ENCODE measurements at regions not wholly inside any gene's neighbourhood (a gene's known extent, or its start where the extent isn't known, plus 50 kb on each side); places are given as distances from the start of the nearest gene placed in this dataset.
"Not testable (repeated sequence)": the region's sequence is repeated elsewhere in the genome, so short reads cannot be mapped to it uniquely, and the experiment has no call there.

DNA sequence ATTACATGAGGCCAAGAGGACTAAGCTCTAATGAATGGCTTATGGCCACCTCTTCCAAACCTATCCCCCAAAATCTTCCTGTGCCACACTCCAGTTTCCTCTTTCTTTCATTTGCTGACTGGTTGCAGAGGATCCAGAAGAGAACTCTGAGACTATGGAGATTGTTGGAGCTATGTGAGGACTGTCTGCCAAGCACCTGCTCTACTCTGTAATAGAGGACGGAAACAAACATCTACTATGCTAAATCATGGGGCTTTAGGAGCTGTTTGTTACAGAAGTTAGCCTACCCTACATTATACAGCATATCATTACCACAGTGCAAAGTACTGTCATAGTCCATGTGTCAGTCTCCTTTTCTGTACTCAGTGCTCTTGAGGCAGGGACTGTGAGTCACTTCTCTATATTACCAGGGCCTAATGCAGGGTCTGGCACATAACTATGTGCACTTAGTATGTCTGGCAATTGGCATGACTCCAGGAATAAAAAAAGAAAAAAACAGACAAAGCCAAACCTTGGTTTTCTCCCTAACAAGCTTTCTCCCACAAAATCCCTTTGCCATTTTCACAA lies 95.1 kb downstream of the RPAP3 start:
- TF ChIP-seq, protein P1, sequence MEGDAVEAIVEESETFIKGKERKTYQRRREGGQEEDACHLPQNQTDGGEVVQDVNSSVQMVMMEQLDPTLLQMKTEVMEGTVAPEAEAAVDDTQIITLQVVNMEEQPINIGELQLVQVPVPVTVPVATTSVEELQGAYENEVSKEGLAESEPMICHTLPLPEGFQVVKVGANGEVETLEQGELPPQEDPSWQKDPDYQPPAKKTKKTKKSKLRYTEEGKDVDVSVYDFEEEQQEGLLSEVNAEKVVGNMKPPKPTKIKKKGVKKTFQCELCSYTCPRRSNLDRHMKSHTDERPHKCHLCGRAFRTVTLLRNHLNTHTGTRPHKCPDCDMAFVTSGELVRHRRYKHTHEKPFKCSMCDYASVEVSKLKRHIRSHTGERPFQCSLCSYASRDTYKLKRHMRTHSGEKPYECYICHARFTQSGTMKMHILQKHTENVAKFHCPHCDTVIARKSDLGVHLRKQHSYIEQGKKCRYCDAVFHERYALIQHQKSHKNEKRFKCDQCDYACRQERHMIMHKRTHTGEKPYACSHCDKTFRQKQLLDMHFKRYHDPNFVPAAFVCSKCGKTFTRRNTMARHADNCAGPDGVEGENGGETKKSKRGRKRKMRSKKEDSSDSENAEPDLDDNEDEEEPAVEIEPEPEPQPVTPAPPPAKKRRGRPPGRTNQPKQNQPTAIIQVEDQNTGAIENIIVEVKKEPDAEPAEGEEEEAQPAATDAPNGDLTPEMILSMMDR (IDR thresholded peaks at IDR 0.05) = no peak
- H3K4me1 ChIP-seq (ENCODE audit: control insufficient read depth in 1 of 2, low read depth in 2 of 2) = no peaks in the 10 kb centered on the region
- no peak overlapping the region for H3K4me3 ChIP-seq
- ATAC-seq (ENCODE audit: insufficient number of reproducible peaks, low FRiP score, low read depth) = no peak
- no peaks in the 10 kb centered on the region for H3K9me3 ChIP-seq
- H3K27ac ChIP-seq = no peak overlapping the region
- no peaks in the 10 kb centered on the region for H3K36me3 ChIP-seq
- no peaks in the 10 kb centered on the region for H3K27me3 ChIP-seq (replicated peaks; ENCODE audit: insufficient read depth)
- DNase-seq (ENCODE audit: low spot score) = no peak

DNA sequence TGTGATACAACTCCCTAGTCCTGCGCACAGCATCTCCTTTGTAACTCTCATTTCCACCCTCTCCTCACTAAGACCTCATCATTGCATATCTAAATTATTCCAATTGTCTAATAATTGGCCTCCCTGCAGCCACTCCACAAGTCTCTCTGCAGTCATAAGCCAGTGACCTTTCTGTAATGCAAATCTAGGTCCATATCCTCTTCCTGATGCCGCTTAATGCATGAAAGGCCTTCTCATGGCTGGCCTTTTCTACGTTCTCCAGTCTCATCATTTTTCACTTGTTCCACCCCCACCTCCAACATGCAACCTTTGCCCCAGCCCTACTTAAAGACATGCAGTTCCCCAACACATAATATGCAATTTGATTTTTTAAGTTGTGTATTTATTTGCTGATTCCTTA lies 96.0 kb downstream of the RPAP3 start:
- no peaks in the 10 kb centered on the region for H3K4me1 ChIP-seq (ENCODE audit: control insufficient read depth in 1 of 2, low read depth in 2 of 2)

DNA sequence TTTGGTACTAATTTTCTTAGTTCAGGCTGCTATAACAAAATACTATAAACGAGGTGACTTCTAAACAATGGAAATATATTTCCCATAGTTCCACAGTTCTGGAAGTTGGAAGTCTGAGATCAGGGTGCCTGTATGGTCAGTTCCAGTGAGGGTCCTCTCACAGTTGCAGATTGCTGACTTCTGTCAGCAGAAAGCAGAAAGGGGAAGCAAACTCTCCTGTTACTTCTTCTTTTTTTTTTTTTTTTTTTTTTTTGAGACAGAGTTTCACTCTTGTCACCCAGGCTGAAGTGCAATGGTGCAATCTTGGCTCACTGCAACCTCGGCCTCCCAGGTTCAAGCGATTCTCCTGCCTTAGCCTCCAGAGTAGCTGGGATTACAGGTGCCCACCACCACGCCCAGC lies 97.2 kb downstream of the RPAP3 start:
- not testable (repeated sequence) for H3K4me1 ChIP-seq (ENCODE audit: control insufficient read depth in 1 of 2, low read depth in 2 of 2); DNase-seq (ENCODE audit: low spot score); H3K9me3 ChIP-seq; H3K36me3 ChIP-seq; ATAC-seq (ENCODE audit: insufficient number of reproducible peaks, low FRiP score, low read depth); H3K27me3 ChIP-seq (replicated peaks; ENCODE audit: insufficient read depth); H3K4me3 ChIP-seq; H3K27ac ChIP-seq

More for the DNA sequence above, 96.0 kb downstream of the RPAP3 start:
- no peaks in the 10 kb centered on the region for H3K9me3 ChIP-seq
- no peaks in the 10 kb centered on the region for H3K36me3 ChIP-seq
- DNase-seq (ENCODE audit: low spot score) (no peak), ATAC-seq (ENCODE audit: insufficient number of reproducible peaks, low FRiP score, low read depth) (no peak)
- no peak overlapping the region for H3K4me3 ChIP-seq
- TF ChIP-seq, protein P1 (IDR thresholded peaks at IDR 0.05) = no peak
- no peaks in the 10 kb centered on the region for H3K27me3 ChIP-seq (replicated peaks; ENCODE audit: insufficient read depth)
- H3K27ac ChIP-seq = no peak overlapping the region

GRCh38 chr12:47604221-47604873 lies 101.5 kb downstream of the RPAP3 start:
- ATAC-seq (ENCODE audit: insufficient number of reproducible peaks, low FRiP score, low read depth) = no peak
- Histone ChIP-seq H3K4me1 (ENCODE audit: control insufficient read depth in 1 of 2, low read depth in 2 of 2) (peaks cover 0 to 9% of the 10 kb centered on the region in 2 donors), H3K27ac (no peak overlapping the region), H3K9me3 (no peaks in the 10 kb centered on the region), H3K4me3 (no peak overlapping the region), H3K27me3 (replicated peaks; ENCODE audit: insufficient read depth) (no peaks in the 10 kb centered on the region), H3K36me3 (no peaks in the 10 kb centered on the region)
- TF ChIP-seq, protein P1 (IDR thresholded peaks at IDR 0.05) = no peak
- DNase-seq (ENCODE audit: low spot score) = no peak

DNA sequence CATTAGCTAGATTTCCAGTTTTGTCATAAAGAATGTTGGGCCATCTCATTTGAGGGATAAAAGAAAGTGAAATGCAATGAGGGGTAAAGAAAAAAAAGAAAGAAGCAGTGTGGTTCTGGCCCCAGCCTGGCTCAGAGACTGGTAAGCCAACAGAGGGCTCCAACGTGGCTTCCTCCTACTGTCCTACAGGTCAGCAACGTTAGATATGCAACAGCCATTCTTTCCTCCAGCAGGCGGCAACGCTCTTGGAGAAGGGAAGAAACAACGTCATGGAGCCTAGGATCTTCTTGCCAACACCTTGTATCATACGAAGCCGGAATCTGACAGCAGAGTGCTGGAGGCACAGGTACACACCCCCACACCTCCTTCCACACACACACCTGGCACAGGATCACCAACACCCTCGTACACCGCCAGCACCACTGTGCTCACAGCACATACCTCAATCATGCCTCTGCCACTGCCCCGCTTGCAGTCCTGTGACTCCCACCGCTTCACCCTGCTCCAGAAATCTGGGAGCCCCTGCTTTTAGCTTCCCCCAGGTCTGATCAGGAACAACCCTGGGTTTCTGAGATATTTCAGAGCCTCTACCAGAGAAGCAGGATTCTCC lies 102.8 kb downstream of the RPAP3 start:
- ATAC-seq (ENCODE audit: insufficient number of reproducible peaks, low FRiP score, low read depth) (no peak), DNase-seq (ENCODE audit: low spot score) (no peak)
- H3K4me1 ChIP-seq (ENCODE audit: control insufficient read depth in 1 of 2, low read depth in 2 of 2) = peaks cover 0 to 9% of the 10 kb centered on the region in 2 donors
- H3K36me3 ChIP-seq = no peaks in the 10 kb centered on the region
- H3K9me3 ChIP-seq = no peaks in the 10 kb centered on the region
- no peak overlapping the region for H3K4me3 ChIP-seq
- H3K27me3 ChIP-seq (replicated peaks; ENCODE audit: insufficient read depth) = no peaks in the 10 kb centered on the region
- H3K27ac ChIP-seq = peak overlapping the region; percentile 6 to 25
- TF ChIP-seq, protein P1 (IDR thresholded peaks at IDR 0.05) = no peak

Measured in thoracic aorta (tissue), 2 donors.